NCI-H82 (cell line): ENCODE measurements at regions not wholly inside any gene's neighbourhood (a gene's known extent, or its start where the extent isn't known, plus 50 kb on each side); places are given as distances from the start of the nearest gene placed in this dataset.

Source experiments
- DNase-seq: peaks from one replicate; lab custom pipeline; 2025; lab: John Stamatoyannopoulos, UW

- no peak for DNase-seq
Observed at GRCh38 chr10:8696746-8697145, 642.3 kb downstream of the GATA3 start.

GRCh38 chr10:8700689-8701088, 646.2 kb downstream of the GATA3 start:
- no peak for DNase-seq

DNA sequence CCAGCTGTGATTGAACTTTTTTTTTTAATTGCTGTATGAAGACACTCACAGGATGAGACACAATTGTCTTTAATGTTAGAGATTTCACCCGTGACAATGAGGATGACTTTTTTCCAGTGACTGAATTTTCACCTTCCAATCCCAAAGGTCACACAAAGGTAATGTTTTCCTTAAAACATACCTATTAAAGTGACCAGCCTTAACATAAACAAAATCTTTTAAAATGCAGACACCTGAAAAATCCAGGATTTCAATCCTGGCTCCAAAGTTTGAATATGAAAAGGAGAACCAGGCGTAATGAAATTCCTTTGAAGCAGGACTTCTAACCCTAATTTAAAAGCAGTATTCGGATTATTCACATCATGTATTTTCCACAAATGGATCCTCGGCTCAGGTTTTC, 647.7 kb downstream of the GATA3 start:
- no peak for DNase-seq

DNA sequence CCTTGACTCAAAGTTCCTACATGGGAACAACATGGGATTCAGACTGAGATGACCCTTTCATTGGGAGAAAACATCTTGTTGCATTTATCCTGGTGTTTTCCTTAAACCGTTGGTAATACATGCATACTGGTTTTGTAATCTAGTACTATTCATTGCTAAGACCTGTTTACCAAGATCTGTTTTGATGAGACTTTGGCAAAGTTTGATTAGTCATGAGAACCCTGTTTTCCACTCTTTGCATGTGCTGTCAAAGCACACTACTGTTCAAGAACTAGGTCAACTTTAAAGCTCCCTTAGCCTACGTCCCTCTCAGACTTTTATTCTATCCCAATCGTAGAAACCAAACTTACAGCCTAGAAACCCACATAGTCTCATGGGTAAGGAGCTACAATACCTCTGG, 650.9 kb downstream of the GATA3 start:
- no peak for DNase-seq

- no peak for DNase-seq
Observed at GRCh38 chr10:8712656-8713055, 658.2 kb downstream of the GATA3 start.

- no peak for DNase-seq
Observed at GRCh38 chr10:8719971-8720370, 665.5 kb downstream of the GATA3 start.

DNA sequence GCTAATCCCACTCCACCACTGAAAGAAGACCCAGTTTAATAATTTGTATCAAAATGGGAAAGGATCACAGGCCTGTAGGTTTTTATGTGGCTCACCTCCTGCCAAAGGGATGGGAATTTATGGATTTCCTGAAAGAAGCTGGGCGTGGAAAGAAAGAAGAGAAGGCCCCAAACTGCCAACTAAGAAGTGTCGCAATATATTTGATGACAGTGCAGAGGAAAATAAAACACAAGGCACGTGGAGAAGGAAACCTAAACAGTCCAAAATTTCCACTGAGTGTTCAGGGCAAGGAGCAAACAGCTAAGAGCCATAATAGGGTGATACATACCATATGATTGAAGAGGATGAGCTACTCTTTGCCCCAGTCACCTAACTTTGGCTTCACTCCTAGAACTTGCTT, 667.2 kb downstream of the GATA3 start:
- no peak for DNase-seq

- DNase-seq = no peak
Observed at GRCh38 chr10:8722835-8723234, 668.3 kb downstream of the GATA3 start.

DNA sequence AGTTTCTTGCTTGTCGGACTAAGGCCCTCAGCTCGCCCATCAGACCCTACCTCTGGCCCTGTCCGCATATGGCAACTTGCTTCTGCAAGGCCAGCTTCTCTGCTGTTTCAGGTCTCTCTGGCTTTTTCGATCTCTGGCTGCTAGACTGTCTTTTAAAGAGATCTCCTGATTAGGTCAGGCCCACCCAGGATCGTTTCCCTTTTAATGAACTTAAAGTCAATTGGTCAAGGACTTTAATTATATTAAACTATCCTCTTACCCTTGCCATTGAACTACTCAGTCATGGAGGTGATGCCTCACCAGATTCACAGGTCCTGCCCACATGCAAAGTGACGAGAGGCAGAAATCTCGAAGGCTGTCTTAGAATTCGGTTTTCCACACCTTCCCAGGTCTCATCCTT, 670.9 kb downstream of the GATA3 start:
- no peak for DNase-seq

DNA sequence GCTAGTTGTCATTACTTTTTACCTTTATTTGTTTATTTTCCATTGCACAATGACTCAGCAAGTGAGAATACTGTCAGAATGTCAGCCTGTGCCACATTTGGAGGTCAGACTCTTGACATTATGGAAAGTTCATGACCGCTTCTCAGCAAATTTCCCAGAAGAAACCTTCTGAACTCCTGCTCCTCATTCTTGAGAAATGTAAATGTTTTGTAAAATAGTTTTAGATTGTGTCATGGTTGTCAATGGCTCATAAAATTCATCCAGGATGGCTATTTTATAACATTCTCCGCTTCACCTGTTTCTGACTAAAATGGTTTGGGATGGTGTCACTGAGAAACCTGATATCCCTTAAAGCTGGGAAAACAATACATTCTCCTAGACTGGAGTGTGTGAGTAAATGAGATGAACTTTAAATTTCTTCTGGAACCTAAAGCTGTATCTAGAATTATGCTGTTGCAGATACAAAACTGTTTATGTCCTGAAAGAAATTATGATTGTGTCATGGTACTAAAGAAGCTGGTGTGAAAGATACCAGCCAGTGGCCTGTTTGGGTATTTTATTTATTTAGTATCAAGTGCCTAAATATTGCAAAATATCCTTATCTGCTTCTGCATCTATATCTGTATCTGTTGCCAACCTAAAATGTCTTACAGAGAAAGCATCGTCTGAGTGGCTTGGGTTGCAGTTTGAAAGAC, 671.7 kb downstream of the GATA3 start:
- no peak for DNase-seq

GRCh38 chr10:8726779-8727084, 672.2 kb downstream of the GATA3 start:
- DNase-seq = no peak

GRCh38 chr10:8731121-8732095, 676.9 kb downstream of the GATA3 start:
- DNase-seq = no peak

GRCh38 chr10:8738987-8739386, 684.5 kb downstream of the GATA3 start:
- DNase-seq = no peak

- no peak for DNase-seq
Observed at GRCh38 chr10:8752146-8752843, 697.8 kb downstream of the GATA3 start.

DNA sequence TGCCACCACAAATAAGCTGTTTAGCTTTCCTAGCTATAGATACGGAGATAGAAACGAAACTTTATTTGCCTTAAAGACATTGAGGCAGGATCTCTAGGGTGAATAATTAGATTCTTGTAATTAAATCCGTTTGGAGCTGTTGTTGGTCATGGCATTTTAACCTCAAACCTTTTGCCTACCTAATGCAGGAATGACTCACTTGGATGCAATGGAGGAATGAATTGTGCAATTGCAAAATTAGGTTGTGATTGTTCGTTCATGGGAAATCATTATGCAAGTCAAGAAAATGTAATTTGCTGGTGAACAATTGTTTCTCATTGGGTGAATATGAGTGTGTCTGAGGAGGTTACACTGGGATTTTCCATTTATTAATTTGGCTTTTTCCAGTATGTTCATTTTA, 703.5 kb downstream of the GATA3 start:
- no peak for DNase-seq

DNA sequence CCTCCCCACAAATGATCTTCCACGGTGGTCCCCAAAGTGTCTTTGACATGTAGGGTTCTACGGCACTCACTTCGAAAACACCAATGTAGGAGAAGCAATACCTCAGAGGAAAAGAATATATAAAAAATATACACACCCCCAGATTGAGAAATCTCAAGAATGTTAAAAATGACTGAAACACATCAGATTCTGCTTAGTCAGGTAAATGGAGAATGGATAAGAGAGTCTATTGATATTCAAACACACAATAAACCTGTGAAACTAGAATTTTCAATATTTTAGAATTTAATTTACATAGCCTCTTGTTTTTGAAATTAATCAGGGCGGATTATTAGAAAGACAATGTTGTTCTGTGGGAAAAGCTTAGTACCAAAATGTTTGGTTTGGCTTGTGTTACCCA, 712.4 kb downstream of the GATA3 start:
- DNase-seq = no peak

DNA sequence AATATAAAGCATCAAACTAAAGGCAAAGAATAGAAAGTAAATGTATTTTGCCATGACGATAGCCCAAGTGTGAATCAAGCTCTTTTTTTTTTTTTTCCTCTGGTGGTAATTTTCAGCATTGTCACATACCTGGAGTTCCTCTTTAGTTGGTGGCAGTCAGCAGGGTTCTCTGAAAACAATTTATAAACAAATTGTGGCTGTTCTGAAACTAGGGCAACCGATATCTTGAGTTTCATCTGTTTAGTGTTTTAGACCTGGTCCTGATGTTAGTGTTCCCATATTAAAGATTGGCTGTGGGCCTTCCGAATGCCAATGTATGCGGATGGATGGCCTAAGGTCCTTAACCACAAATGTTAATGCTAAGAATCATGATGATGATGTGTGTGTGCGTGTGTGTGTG, 713.1 kb downstream of the GATA3 start:
- DNase-seq = no peak

- DNase-seq = no peak
Observed at GRCh38 chr10:8768341-8768740, 713.9 kb downstream of the GATA3 start.

- no peak for DNase-seq
Observed at GRCh38 chr10:8768852-8769251, 714.4 kb downstream of the GATA3 start.

GRCh38 chr10:8776926-8777622, 722.6 kb downstream of the GATA3 start:
- DNase-seq = no peak

DNA sequence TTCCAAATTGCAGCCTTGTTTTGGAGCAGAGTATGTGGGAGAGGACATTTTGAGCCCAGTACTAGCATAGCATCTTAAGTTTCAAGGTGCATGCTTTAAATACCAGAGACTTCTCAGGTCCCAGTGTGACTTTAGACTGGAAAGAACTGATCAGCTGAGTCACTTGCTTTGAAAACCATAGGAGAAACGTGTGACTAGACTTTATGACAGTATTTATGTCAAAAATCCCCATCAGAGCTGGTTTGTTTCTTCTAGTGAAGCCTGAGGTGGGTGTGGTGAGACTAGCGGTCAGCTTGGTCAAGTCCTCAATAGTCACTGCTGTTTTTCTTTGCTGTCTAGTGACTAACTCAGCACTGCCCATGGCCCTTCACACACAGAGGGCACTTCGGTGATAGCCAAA, 724.2 kb downstream of the GATA3 start:
- no peak for DNase-seq

GRCh38 chr10:8787649-8788048, 733.2 kb downstream of the GATA3 start:
- DNase-seq = no peak
